HG03565 (cell line): ENCODE measurements at regions not wholly inside any gene's neighbourhood (a gene's known extent, or its start where the extent isn't known, plus 50 kb on each side); places are given as distances from the start of the nearest gene placed in this dataset.
A peak's percentile ranks its signal among the peaks of the same experiment; 100 is the strongest.

Experiments
- ATAC-seq: cut with Tn5 transposase; IDR thresholded peaks from one replicate; pipeline ENCODE4 v1.9.1; 2021; ENCODE audit warnings: mild to moderate bottlenecking, moderate library complexity; ENCODE audit not compliant: unreplicated experiment

GRCh38 chr20:1798982-1799381 lies 96.2 kb upstream of the SIRPA start:
- ATAC-seq = no peak

GRCh38 chr20:1793821-1794220 lies 101.4 kb upstream of the SIRPA start:
- no peak for ATAC-seq

GRCh38 chr20:1792274-1792673 lies 102.9 kb upstream of the SIRPA start:
- ATAC-seq = no peak

- no peak for ATAC-seq
Measured at GRCh38 chr20:1790386-1790785, 104.8 kb upstream of the SIRPA start.

- no peak for ATAC-seq
Measured at GRCh38 chr20:1788044-1788443, 107.2 kb upstream of the SIRPA start.

- ATAC-seq = no peak
Measured at GRCh38 chr20:1786486-1786885, 108.7 kb upstream of the SIRPA start.

- no peak for ATAC-seq
Measured at GRCh38 chr20:1784586-1784985, 110.6 kb upstream of the SIRPA start.

GRCh38 chr20:1783245-1783644 lies 112.0 kb upstream of the SIRPA start:
- no peak for ATAC-seq

GRCh38 chr20:1782181-1782580 lies 113.0 kb upstream of the SIRPA start:
- ATAC-seq = no peak

GRCh38 chr20:1779567-1779966 lies 115.6 kb upstream of the SIRPA start:
- no peak for ATAC-seq

- no peak for ATAC-seq
Measured at GRCh38 chr20:1778338-1778737, 116.9 kb upstream of the SIRPA start.

GRCh38 chr20:1777476-1777820 lies 117.8 kb upstream of the SIRPA start:
- ATAC-seq = no peak

GRCh38 chr20:1776681-1777475 lies 118.3 kb upstream of the SIRPA start:
- ATAC-seq = no peak

GRCh38 chr20:1775117-1775516 lies 117.5 kb upstream of the SIRPG start:
- no peak for ATAC-seq

- ATAC-seq = no peak
Measured at GRCh38 chr20:1774479-1774878, 116.9 kb upstream of the SIRPG start.

- no peak for ATAC-seq
Measured at GRCh38 chr20:1773816-1774215, 116.2 kb upstream of the SIRPG start.

GRCh38 chr20:1769491-1769890 lies 111.9 kb upstream of the SIRPG start:
- no peak for ATAC-seq

GRCh38 chr20:1766731-1767130 lies 109.2 kb upstream of the SIRPG start:
- ATAC-seq = no peak

GRCh38 chr20:1764136-1765033 lies 106.8 kb upstream of the SIRPG start:
- peak; percentile 65 for ATAC-seq

- ATAC-seq = no peak
Measured at GRCh38 chr20:1761598-1761997, 104.0 kb upstream of the SIRPG start.

- ATAC-seq = no peak
Measured at GRCh38 chr20:1761116-1761515, 103.5 kb upstream of the SIRPG start.

- ATAC-seq = no peak
Measured at GRCh38 chr20:1758765-1759164, 101.2 kb upstream of the SIRPG start.
